ENCODE measurements at regions not wholly inside any gene's neighbourhood (a gene's known extent, or its start where the extent isn't known, plus 50 kb on each side); places are given as distances from the start of the nearest gene placed in this dataset.
"Not testable (repeated sequence)": the region's sequence is repeated elsewhere in the genome, so short reads cannot be mapped to it uniquely, and the experiment has no call there.

DNA sequence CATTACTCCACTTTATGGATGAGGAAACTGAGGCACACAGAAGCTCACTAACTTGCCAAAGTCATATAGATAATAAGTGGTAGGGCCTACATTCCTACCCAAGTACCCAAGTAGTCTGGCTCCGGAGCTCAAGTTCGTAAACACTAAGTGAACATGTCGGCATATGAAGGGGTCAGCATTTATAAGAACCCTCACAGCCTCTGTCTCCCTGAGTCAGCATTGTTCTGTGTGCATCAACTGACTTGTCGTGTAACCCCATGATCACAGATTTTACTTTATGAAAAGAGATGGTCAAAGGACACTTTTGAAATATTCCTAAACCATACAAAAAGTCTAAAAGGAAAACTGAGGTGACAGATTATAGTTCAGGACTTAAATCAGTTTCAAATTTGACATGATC, 260.1 kb upstream of the CCDC54 start:
- no peak for DNase-seq

DNA sequence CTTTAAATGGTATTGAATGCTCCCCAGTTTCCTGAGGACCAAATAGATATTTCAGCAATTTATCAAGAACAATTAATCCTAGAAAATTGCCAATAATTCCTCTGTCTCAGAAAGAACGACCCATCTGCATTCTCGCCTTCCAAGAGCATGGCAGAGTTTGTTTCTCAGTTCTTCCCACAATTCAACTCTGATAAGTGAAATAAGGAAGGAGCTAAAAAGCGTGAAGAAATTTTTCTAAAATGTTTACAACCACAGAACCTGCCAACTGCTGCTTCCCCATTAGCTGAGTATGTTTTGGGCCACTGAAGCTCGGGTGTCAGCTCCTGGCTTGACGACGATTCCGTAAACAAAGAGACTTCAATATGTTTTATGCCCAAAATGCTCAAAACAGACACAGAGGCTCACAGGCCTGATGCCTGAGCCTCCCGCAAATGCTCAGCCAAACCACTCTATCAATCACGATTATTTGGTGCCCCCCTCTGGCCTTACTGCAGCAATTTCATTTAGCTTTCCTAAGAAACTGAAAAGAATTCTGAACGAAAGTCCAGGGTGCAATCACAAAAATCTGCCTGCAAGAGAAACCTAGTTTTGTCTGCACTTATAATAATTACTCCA, 259.2 kb upstream of the CCDC54 start:
- no peak for DNase-seq

DNA sequence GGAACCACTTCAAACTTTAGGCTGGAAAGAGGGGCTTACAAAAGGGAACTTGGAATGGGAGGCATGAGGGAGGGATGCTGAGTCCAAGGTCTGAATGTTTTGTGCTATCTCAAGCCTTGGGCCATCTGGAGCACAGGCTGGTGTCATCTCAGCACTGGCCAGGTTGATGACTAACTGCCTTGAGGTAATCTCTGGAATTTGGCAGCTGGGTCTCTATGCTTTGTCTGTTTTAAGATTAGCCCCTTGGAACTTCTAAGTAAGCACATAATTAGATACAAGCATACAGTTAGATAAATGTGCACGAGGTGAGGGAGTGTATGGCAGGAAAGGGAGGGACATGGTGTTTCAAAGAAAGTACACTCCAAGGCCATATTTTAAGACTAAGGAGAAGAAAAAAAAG, 252.4 kb upstream of the CCDC54 start:
- DNase-seq, result no peak

DNA sequence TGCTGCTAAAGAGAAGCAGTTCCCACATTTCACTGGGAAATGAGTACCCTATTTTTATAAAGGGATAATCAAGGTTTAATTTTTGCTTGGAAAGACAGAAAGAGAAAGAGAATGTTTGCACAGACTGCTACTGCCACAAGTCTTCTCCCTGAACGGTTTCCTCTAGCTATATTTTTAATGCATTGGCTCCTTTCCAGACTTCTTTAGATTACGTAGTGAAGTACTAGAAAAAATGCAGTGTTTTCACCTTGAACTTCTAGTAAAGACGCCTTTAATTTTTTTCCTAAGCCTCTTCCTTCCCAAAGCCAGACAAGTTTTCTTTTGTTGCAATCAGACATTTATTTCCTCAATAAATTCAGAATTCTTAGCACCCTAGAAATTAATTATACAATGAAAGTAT, 248.3 kb upstream of the CCDC54 start:
- DNase-seq, result no peak

DNA sequence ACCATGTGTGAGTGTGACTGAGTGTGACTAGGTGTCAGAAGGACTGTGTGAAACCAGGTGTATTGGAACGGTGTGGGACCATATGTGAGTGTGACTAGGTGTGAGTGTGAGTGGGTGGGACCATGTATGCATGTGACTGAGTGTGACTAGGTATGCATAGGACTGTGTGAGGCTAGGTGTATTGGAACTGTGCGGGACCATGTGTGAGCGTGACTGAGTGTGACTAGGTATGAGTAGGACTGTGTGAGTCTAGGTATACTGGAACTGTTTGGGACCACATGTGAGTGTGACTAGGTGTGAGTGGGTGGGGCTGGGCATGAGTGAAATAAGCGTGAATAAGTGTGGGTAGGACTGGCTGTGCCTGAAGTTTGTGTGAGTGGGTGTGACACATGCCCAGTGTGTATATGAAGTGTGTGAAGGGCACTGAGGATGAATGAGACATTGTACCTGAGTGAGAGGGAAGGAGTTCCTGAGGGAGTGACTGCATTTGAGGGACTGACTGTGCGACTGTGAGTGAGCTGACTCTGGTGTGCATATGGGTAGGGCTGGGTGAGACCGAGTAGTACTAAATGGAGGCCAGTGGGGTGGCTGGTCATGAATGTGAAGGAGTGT, 247.0 kb upstream of the CCDC54 start:
- DNase-seq, result no peak

DNA sequence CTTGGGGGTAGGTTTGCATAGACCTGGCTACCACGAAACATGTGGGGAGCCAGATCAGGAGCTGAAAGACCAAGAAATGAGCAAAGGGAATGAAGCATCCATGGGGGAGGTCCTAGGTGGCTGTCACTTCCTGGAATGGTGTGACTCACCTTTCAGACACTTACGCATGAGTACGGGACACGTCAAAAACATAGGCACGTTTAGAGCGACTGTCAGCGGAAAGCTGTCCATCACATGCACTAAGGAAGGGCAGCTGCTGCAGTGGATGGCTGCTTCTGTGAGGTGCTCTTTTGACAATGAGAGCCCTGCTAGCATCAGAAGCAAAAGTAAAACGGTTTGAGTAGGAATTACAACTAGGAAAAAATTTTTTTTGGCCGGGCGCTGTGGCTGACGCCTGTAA, 244.6 kb upstream of the CCDC54 start:
- no peak for DNase-seq

DNA sequence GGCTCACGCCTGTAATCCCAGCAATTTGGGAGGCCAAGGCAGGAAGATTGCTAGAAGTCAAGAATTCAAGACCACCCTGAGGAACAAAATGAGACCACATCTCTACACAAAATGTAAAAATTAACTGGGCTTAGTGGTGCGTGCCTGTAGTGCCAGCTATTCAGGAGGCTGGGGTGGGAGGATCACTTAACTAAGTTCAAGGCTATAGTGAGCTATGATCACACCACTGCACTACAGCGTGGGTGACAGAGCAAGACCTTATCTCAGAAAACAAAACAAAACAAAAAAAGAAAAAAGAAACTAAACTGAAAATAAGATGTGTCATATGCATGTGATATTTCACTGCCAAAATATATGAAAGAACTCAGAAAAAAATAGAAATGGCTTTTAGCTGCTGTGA, 243.3 kb upstream of the CCDC54 start:
- DNase-seq, result no peak

DNA sequence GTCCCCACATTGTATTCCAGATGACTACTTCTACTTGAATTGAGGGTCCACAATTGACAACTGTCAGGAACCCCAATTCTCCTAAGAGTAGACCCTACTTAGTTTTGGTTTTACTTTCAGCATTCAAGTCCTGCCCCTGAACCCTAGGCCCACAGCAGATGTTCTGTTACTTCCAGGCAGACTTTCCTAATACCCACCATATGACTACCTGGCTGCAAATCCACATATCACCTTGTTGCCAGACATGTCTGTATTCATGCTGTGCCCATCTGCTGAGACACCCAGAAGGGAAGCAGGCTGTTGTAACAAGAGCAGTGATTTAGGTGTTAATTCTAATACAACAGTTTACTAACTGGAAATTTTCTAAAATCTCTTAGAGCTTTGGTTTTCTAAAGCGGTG, 235.1 kb upstream of the CCDC54 start:
- no peak for DNase-seq

DNA sequence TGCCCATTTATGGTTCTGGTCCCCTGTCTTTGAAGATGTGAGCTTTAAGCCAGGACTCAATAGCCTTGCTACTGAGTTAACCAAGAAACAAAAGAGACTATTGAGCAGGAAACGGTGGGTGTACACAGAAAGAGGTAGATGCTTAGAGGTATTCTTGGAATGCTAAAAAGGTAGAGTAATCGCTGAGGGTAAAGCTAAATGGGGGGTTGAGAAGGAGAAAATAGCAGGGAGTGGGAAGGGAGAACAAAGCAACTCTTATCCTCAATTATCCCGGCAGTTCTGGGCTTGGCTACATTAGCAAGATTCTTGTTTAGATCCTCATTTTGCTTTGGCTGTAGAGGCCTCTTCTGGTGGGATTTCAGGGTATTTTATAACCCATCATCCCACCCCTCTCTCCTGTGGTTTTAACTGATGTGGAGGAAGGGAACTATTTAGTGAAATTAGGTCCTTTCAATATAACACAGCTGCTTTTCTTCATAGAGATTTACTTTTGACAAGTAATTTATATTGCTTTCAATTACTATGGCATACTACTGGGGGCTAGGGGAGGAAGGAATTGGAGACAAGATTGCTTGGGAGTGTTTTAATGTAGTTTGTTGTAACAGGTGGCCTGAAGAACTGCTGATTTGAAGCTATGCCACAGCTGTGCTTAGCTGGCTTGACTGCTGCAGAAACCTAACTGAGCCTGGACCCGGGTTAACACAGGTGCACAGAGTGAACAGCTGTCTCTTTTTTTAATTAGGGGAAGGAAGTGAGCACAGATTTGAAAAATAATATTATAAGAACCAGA, 234.3 kb upstream of the CCDC54 start:
- DNase-seq, result no peak

DNA sequence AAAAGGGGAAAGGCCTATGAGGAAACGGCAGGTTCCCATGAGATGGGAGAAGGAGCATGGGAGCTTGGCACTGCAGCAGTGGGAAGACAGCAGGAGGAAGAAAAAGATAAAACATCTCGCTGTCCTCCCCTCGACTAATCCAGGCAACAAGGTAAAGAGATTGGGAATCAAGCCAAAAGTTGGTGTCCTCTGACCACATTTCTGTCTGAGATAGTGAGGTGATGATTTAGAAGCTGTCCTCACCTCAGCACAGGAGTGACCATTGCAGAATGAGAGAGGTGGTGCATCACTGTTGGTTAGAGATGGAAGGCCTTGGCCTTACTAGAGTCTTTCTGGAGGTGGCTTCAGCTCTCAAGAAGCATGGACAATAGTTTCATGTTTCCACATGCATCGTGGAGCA, 226.6 kb upstream of the CCDC54 start:
- DNase-seq, result no peak

DNA sequence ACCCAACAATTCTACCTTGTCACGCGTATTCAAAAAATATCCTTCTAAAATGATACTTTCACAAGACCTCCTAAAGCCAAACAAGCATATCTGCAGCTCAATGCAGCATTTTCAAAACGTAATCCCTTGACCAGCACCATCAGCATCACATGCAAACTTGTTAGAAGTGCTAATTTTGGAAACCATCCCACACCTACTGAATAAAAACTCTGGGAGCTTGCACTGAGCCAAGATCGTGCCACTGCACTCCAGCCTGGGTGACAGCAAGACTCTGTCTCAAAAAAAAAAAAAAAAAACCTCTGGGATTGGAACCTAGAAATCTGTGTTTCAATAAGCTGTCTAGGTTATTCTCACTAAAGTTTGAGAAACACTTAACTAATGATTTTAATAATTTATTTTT, 223.3 kb upstream of the CCDC54 start:
- DNase-seq, result no peak

DNA sequence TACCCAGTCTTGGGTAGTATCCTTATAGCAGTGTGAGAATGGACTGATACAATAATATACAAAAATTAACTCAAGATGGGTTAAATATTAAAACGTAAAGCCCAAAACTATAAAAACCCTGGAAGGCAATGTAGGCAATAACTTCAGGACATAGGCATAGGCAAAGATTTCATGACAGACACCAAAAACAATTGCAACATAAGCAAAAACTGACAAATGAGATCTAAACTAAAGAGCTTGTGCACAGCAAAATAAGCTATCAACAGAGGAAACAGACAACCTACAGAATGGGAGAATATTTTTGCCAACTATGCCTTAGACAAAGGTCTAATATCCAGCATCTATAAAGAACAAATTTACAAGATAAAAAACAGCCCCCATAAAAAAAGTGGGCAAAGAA, 204.8 kb upstream of the CCDC54 start:
- DNase-seq, result no peak

DNA sequence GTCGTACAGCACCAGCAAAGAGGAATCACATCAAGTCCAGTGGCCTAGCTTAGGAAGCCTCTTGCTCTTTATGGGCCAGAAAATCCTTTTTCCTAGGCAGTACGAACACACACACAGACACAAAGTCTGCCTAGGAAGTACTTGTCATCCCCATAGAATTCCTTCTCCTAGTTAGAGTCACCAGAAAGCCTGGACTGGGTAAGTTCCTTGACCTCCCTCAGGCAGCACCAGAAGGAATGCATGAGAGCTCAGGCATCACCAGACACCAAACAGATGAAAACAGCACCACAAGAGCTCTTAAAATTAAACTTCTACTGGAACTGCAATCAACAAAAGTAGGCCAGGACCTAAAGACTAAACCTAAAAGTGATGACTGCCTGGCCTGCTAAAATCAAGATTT, 192.9 kb upstream of the CCDC54 start:
- no peak for DNase-seq

DNA sequence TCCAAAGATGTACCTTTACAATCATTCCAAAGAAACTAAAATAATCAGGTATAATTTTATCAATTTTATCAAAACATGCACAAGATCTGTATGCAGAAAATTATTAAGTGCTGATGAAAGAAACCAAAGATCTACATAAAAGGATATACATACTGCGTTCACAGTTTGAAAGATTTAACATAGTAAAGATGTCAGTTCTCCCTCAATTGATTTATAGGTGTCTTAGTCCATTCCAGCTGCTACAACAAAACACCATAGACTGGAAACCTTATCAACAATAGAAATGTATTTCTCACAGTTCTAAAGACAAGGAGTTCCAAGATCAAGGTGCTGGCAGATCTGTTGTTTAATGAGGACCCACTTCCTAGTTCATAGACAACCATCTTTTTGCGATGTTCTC, 189.0 kb upstream of the CCDC54 start:
- no peak for DNase-seq

DNA sequence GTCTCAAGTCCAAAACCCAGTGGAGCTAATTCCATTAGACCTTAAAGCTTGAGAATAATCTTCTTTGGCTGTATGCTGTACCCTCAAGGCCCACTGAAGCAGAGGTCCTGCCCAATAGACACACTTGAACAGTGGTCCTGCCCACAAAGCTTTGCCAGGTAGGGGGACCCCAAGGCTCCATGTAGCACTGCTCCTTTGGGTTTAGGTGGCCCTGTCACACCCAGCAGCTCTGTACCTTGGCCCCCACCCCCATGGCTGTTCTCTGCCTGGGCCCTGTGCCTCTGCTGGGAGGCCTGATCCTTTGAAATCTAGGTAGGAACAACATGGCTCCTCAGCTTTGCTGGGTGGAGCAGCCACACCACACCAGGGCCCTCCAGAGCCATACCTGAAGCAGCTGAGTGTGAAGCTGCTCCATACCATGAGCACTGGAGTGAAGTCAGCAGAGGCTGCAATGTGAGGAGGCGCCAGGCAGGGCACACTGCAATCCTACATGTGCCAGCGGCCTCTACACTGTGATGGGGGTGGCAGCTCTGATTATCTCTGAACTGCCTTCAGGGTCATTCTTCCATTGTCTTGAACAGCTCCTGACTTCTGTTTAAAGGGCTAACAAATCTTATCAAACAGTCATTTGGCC, 188.0 kb upstream of the CCDC54 start:
- DNase-seq, result no peak

DNA sequence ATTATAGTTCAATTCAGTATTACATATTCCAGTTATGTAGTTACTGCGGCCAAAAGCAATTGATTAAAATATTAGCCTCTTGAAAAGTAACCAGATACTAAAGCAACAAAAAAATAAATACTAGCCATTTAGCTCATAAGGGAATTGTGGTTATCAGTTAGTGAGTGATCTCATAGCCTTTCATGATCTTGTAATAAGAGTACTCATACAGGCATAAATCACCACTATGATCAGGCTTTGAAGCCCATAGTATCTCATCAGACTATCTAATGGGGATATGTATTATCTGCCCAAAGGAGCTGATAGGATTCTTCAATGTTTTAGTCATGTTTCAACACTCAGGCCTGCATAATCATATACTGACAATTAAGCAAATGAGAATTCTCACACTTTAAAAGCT, 184.1 kb upstream of the CCDC54 start:
- DNase-seq, result no peak

DNA sequence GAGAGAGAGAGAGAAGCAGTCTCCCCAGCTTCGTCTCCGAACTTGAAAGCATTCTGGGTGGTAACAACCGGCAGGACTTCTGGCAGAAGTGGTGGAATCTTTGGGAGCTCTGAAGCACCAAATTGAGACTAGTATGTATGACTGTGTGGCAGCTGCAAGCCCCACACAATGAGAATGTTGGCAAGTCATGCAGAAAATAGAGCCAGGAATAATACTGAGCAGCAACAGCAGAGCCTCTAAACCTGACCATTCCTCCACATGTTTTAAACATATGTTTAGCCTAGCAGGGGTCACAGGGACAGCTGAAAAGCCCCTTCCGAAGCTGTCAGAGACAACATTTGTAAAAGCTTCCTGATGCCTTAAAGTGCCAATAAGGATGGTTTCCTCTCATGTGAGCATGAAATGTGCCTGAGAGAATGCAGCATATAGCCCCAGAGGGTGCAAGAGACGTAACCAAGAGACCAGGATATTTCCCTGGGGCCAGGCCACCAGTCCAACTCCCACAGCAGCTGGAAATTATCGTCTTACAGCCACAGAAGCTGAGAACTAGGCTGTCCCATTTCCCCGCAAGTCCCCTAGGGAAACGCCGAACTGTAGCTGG, 178.6 kb upstream of the CCDC54 start:
- no peak for DNase-seq

DNA sequence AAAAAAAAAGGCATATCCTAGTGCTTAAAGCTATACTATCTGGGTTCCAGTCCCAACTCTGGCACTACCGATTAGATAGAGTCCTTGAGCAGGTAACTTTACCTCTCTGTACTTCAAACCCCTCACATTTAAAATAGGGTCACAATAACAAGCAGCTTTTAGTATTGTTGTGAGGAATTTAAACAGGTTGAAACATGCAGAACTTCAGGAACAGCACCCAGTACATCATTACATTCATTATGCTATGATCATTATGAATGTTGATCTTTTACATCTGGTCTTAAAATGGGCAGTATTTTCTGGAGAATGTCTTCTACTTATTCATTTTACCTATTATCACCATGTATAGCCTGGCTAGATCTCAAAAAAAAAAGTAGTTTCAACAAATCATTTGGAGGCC, 176.1 kb upstream of the CCDC54 start:
- DNase-seq, result no peak

DNA sequence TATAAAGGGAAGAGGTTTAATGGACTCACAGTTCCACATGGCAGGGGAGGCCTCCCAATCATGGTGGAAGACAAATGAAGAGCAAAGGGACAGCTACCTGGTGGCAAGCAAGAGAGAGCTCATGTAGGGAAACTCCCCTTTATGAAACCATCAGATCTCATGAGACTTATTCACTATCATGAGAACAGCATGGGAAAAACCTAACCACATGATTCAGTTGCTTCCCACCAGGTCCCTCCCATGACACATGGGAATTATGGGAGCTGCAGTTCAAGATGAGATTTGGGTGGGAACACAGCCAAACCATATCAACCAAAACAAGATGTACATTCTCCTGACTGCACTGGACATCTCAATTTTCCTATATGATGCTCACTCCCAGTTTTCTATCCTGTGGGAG, 174.4 kb upstream of the CCDC54 start:
- not testable (repeated sequence) for DNase-seq

DNA sequence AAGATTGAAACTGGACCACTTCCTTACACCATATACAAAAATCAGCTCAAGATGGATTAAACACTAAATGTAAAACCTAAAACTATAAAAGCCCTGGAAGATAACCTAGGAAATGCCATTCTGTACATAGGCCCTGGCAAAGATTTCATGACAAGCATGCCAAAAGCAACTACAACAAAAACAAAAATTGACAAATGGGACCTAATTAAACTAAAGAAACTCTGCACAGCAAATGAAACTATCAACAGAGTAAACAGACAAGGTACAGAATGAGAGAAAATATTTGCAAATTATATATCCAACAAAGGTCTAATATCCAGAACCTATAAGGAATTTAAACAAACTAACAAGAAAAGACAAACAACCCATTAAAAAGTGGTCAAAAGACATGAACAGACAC, 173.1 kb upstream of the CCDC54 start:
- DNase-seq, result no peak

DNA sequence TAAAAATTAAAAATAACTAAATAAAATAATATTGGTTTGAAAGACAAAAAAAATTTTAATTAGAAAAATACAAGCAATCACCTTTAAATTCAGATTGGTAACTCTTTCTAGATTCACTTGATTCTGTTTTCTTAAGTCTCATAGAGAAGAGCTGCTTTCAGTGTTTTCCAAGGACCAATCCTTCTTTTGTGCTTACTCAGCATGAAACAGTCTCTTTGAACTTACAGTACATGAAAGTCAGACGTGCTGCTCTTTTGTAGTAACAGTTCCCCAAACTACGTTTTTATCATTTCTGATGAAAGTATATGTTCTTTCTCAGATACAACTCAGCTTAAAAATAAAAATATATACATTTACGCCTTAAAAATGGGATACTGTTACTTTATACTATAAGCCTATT, 171.9 kb upstream of the CCDC54 start:
- no peak for DNase-seq

DNA sequence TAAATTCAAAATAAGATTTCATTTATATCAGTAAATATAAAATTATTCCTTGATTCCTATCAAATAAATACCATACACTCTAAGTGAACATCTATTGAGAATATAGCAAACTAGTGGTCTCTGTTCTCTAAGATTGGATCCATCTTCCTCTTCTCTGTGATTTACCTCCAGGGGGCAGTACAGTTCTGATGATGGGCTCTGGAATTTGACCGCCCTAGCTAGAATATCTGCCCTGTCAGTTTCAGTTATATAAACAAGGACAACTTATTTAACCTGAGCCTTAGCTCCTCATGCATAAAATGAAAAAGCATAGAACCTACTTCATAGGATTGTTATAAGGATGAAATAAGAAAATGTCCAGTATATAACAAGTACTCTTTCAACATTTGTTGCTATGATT, 171.1 kb upstream of the CCDC54 start:
- no peak for DNase-seq

DNA sequence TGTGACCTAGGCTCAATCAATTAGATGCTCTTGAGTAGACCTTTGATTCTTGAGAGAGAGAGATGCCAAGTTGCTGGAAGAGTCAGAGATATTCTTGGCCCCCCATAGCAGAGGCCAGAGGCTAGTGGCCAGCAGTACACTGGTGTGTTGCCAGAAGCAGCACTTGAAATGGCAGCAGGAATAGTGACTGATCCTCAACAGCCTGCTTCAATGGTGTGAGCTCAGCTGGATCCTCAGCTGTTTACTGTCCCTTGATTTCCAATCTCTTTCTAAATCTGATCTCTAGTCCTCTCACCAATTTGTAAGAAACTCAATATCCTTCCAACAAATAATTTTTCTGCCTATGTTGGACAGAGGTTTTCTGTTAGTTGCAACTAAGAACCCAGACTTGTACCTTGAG, 170.3 kb upstream of the CCDC54 start:
- no peak for DNase-seq

DNA sequence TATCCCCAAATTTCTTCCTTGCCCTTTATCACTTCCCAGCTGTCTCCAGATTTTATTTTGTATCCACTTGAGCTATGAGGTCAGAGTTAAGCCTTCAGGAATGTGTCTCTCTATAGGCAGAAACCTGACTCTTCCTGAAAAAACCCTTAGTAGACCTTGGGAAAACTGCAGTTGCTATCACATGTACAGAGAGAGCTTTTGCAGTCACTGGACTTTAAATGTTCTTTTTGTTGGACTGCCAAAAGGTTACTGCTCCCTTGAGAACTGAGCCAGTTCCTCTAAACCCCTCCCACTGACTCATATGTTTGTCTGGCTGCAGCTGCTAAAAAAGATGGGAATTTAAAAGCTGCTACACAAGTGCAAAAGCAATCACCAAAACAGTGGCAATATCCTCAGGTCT, 169.1 kb upstream of the CCDC54 start:
- DNase-seq, result peak; percentile 39

Data from GOT3 (cell line).